HFFc6 (cell line): ENCODE measurements at regions not wholly inside any gene's neighbourhood (a gene's known extent, or its start where the extent isn't known, plus 50 kb on each side); places are given as distances from the start of the nearest gene placed in this dataset.
A peak's percentile ranks its signal among the peaks of the same experiment; 100 is the strongest.
"Not testable (repeated sequence)": the region's sequence is repeated elsewhere in the genome, so short reads cannot be mapped to it uniquely, and the experiment has no call there.

Experiments
- DNase-seq: peaks from one replicate; pipeline ENCODE4 v3.0.0-alpha.2; 2018
- H3K27ac Mint-ChIP-seq: 2 replicates; pipeline ENCODE4 v1.8.0; 2020; ENCODE audit warnings: mild to moderate bottlenecking, mixed read lengths
- H3K27me3 Mint-ChIP-seq: 2 replicates; pipeline ENCODE4 v1.8.0; 2021; ENCODE audit warnings: mild to moderate bottlenecking, moderate library complexity, mixed read lengths; ENCODE audit not compliant: insufficient read depth
- H3K36me3 Mint-ChIP-seq: 2 replicates; pipeline ENCODE4 v1.8.0; 2021; ENCODE audit warnings: low read depth, mixed read lengths
- H3K4me1 Mint-ChIP-seq: 2 replicates; pipeline ENCODE4 v1.8.0; 2020; ENCODE audit warnings: low read depth, mixed read lengths
- H3K4me3 Mint-ChIP-seq: 2 replicates; pipeline ENCODE4 v1.8.0; 2020; ENCODE audit warnings: mild to moderate bottlenecking, moderate library complexity, mixed read lengths
- H3K9me3 Mint-ChIP-seq: 2 replicates; pipeline ENCODE4 v1.8.0; 2020; ENCODE audit warnings: mild to moderate bottlenecking, mixed read lengths
- CTCF ChIP-seq: fragments of 200-600 bp; sonication (generic); IDR thresholded peaks from 2 replicates; pipeline ENCODE4 v1.5.0; 2021; ENCODE audit warnings: antibody characterized with exemption, mild to moderate bottlenecking

- TF ChIP-seq CTCF, result peak; percentile 7; the same call in 1 of the 2 replicates
- Mint-ChIP-seq H3K9me3 (no peaks in the 10 kb centered on the region), H3K27ac (no peak overlapping the region), H3K4me3 (no peak overlapping the region), H3K4me1 (peaks cover 56% of the 10 kb centered on the region), H3K27me3 (no peaks in the 10 kb centered on the region; the same call in 1 of the 2 replicates), H3K36me3 (no peaks in the 10 kb centered on the region; the same call in 1 of the 2 replicates)
- no peak for DNase-seq
These were observed 470.7 kb downstream of the TFEC start for GRCh38 chr7:115559877-115560276.

GRCh38 chr7:115558161-115558560 is 472.4 kb downstream of the TFEC start:
- DNase-seq, result peak; percentile 63
- H3K27me3 Mint-ChIP-seq, result no peaks in the 10 kb centered on the region
- no peak overlapping the region for H3K4me3 Mint-ChIP-seq
- H3K9me3 Mint-ChIP-seq, result no peaks in the 10 kb centered on the region
- peaks cover 56% of the 10 kb centered on the region for H3K4me1 Mint-ChIP-seq
- no peak for TF ChIP-seq CTCF
- no peaks in the 10 kb centered on the region; the same call in 1 of the 2 replicates for H3K36me3 Mint-ChIP-seq
- H3K27ac Mint-ChIP-seq, result peak overlapping the region; percentile 2; the same call in 1 of the 2 replicates

- H3K9me3 Mint-ChIP-seq, H3K27ac Mint-ChIP-seq, H3K4me3 Mint-ChIP-seq, H3K36me3 Mint-ChIP-seq, H3K27me3 Mint-ChIP-seq, DNase-seq: not testable (repeated sequence)
- H3K4me1 Mint-ChIP-seq, result peaks cover 50% of the 10 kb centered on the region
These were observed 473.3 kb downstream of the TFEC start for GRCh38 chr7:115557296-115557695.

GRCh38 chr7:115552766-115553165 is 477.8 kb downstream of the TFEC start:
- H3K27ac Mint-ChIP-seq, result no peak overlapping the region
- no peak for TF ChIP-seq CTCF
- H3K4me1 Mint-ChIP-seq, result peaks cover 20% of the 10 kb centered on the region
- H3K36me3 Mint-ChIP-seq, result no peaks in the 10 kb centered on the region; the same call in 1 of the 2 replicates
- no peak overlapping the region for H3K4me3 Mint-ChIP-seq
- DNase-seq, result no peak
- no peaks in the 10 kb centered on the region for H3K27me3 Mint-ChIP-seq
- no peaks in the 10 kb centered on the region for H3K9me3 Mint-ChIP-seq

- Mint-ChIP-seq H3K4me1 (peaks cover 40% of the 10 kb centered on the region), H3K27ac (no peak overlapping the region), H3K27me3 (no peaks in the 10 kb centered on the region), H3K9me3 (no peaks in the 10 kb centered on the region), H3K36me3 (no peaks in the 10 kb centered on the region), H3K4me3 (no peak overlapping the region)
- TF ChIP-seq CTCF, result no peak
- DNase-seq, result no peak
These were observed 480.7 kb downstream of the TFEC start for GRCh38 chr7:115549910-115550309.

GRCh38 chr7:115548756-115549155 is 481.8 kb downstream of the TFEC start:
- TF ChIP-seq CTCF, result no peak
- Mint-ChIP-seq H3K36me3 (no peaks in the 10 kb centered on the region), H3K4me3 (no peak overlapping the region), H3K27me3 (no peaks in the 10 kb centered on the region), H3K4me1 (peaks cover 40% of the 10 kb centered on the region), H3K9me3 (no peaks in the 10 kb centered on the region), H3K27ac (no peak overlapping the region)
- no peak for DNase-seq
